ENCODE measurements at regions not wholly inside any gene's neighbourhood (a gene's known extent, or its start where the extent isn't known, plus 50 kb on each side); places are given as distances from the start of the nearest gene placed in this dataset.
"Not testable (repeated sequence)": the region's sequence is repeated elsewhere in the genome, so short reads cannot be mapped to it uniquely, and the experiment has no call there.

DNA sequence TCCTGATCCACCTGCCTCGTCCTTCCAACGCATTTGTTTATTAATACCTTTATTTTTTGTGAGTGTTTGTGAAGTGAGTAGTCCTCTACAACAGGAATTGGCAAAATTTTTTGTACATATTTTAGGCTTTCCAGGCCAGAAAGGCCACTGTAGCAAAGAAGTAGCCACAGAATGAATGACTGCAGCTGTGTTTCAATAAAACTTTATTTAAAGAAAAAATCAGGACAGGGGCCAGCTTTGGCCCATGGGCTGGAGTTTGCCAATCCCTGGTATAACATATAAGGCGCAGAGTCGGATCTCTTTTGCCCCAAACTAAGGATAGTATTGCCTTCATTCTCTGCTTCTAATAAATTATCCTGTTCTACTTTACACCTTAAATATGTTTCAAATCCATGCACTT, 198.0 kb upstream of the COX10 start:
- Histone ChIP-seq H3K4me3 (ENCODE audit: low read depth, low read length) (no peak overlapping the region), H3K4me1 (ENCODE audit: control insufficient read depth, insufficient read depth, low read length) (peaks cover 9% of the 10 kb centered on the region), H3K27ac (ENCODE audit: low read depth, low read length) (no peak overlapping the region), H3K27me3 (ENCODE audit: control insufficient read depth, insufficient read depth, low read length) (no peaks in the 10 kb centered on the region), H3K36me3 (ENCODE audit: control insufficient read depth, insufficient read depth, low read length) (no peaks in the 10 kb centered on the region), H3K9me3 (ENCODE audit: control insufficient read depth, insufficient read depth, low read length) (peaks cover 4% of the 10 kb centered on the region)
- no peak for DNase-seq (ENCODE audit: low read depth in 4 of 6, low spot score in 6 of 6)
- 75% methylated on average over 2 of the region's 4 CpGs for WGBS (ENCODE audit: insufficient coverage)

DNA sequence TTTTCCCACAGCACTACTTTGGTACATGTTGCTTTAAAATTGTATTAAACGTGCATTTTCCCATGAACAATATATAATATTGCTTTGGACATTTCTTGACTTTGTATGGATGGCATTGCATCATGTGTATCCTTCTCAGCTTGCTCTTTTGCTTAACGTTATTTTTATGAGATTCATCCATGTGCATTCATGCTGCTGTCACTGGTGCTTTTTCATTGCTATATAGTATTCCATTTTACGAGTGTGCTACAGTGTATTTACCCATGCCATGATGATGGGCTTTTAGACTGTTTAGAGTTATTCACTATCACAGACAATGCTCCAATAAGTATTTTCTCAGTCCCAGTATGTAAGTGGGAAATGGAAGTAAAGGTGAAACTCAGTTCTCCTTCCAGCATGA, 195.2 kb upstream of the COX10 start:
- WGBS (ENCODE audit: insufficient coverage): no CpG with 5 or more reads among the region's 3 CpGs
- Histone ChIP-seq H3K27me3 (ENCODE audit: control insufficient read depth, insufficient read depth, low read length) (no peaks in the 10 kb centered on the region), H3K36me3 (ENCODE audit: control insufficient read depth, insufficient read depth, low read length) (no peaks in the 10 kb centered on the region), H3K4me3 (ENCODE audit: low read depth, low read length) (no peak overlapping the region), H3K27ac (ENCODE audit: low read depth, low read length) (no peak overlapping the region), H3K9me3 (ENCODE audit: control insufficient read depth, insufficient read depth, low read length) (no peaks in the 10 kb centered on the region), H3K4me1 (ENCODE audit: control insufficient read depth, insufficient read depth, low read length) (peaks cover 9% of the 10 kb centered on the region)
- no peak for DNase-seq (ENCODE audit: low read depth in 4 of 6, low spot score in 6 of 6)

DNA sequence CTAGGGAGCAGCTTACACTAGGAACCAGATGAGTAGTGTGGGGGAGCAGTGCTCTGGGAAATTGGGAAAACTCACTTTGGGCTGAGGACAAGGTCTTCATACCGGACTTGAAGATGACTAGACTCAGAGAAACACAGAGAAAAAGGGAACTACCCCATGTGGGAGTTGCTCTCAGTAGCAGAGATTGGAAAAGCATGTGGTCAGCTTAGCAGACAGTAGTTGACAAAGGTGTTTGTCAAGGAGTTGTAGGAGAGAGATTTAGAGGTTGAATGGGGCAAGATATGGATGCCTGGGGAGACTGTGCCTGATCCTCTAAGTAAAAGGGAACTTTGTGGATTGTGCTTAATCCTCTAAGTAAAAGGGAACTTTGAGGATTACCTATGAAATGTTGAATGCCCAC, 194.5 kb upstream of the COX10 start:
- no peak overlapping the region for H3K4me3 ChIP-seq (ENCODE audit: low read depth, low read length)
- H3K9me3 ChIP-seq (ENCODE audit: control insufficient read depth, insufficient read depth, low read length): no peaks in the 10 kb centered on the region
- H3K4me1 ChIP-seq (ENCODE audit: control insufficient read depth, insufficient read depth, low read length): peaks cover 5% of the 10 kb centered on the region
- WGBS (ENCODE audit: insufficient coverage): 100% methylated on average over 1 of the region's 1 CpG
- H3K27me3 ChIP-seq (ENCODE audit: control insufficient read depth, insufficient read depth, low read length): no peaks in the 10 kb centered on the region
- DNase-seq (ENCODE audit: low read depth in 4 of 6, low spot score in 6 of 6): no peak
- H3K36me3 ChIP-seq (ENCODE audit: control insufficient read depth, insufficient read depth, low read length): no peaks in the 10 kb centered on the region
- no peak overlapping the region for H3K27ac ChIP-seq (ENCODE audit: low read depth, low read length)

DNA sequence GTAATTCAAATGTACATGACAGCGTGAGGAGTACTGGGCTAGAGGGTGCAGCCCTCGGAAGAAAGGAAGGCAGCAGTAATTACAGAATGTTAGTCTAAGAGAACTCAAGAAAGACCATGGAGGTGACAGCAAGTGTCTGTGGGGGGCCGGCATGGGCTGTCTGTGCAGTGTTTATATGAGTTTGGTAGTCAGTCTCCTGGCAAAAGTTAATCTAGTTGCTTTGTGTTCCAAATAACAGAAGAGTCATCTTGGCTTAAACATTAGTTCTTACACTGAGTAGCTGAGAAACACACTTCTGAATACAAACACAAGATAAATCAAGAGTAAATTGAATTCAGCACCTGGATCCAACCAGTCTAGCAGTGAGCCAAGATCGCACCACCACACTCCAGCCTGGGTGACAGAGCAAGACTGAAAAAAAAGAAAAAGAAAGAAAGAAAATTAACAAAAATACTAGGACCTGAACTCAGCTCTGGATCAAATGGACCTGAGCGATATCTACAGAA, 189.3 kb upstream of the COX10 start:
- DNase-seq (ENCODE audit: low read depth in 4 of 6, low spot score in 6 of 6): no peak
- Histone ChIP-seq H3K27me3 (ENCODE audit: control insufficient read depth, insufficient read depth, low read length) (no peaks in the 10 kb centered on the region), H3K4me1 (ENCODE audit: control insufficient read depth, insufficient read depth, low read length) (no peaks in the 10 kb centered on the region), H3K27ac (ENCODE audit: low read depth, low read length) (no peak overlapping the region), H3K4me3 (ENCODE audit: low read depth, low read length) (no peak overlapping the region), H3K9me3 (ENCODE audit: control insufficient read depth, insufficient read depth, low read length) (peaks cover 2% of the 10 kb centered on the region), H3K36me3 (ENCODE audit: control insufficient read depth, insufficient read depth, low read length) (no peaks in the 10 kb centered on the region)
- WGBS (ENCODE audit: insufficient coverage): 61% methylated on average over 3 of the region's 5 CpGs

DNA sequence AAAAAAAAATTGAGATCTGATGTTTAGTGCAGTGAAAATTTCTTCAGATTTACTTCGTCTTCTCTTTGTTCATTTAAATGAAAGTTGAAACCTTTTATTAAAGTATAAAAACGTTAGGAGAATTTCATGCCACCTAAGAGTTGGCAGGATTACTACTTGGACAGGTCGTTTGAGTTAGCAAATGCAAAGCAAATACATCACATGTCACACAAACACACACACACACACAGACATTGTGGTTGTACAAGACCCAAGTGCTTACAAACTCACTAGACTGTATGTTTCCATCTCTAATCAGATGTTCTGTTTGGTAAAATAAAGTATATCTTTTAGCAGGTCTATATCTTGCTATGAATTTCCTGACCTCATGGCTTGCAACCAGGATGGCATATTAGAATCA, 185.6 kb upstream of the COX10 start:
- DNase-seq (ENCODE audit: low read depth in 4 of 6, low spot score in 6 of 6): no peak
- no CpG with 5 or more reads among the region's 3 CpGs for WGBS (ENCODE audit: insufficient coverage)
- peaks cover 2% of the 10 kb centered on the region for H3K9me3 ChIP-seq (ENCODE audit: control insufficient read depth, insufficient read depth, low read length)
- no peaks in the 10 kb centered on the region for H3K27me3 ChIP-seq (ENCODE audit: control insufficient read depth, insufficient read depth, low read length)
- no peaks in the 10 kb centered on the region for H3K4me1 ChIP-seq (ENCODE audit: control insufficient read depth, insufficient read depth, low read length)
- H3K36me3 ChIP-seq (ENCODE audit: control insufficient read depth, insufficient read depth, low read length): no peaks in the 10 kb centered on the region
- no peak overlapping the region for H3K27ac ChIP-seq (ENCODE audit: low read depth, low read length)
- H3K4me3 ChIP-seq (ENCODE audit: low read depth, low read length): no peak overlapping the region

DNA sequence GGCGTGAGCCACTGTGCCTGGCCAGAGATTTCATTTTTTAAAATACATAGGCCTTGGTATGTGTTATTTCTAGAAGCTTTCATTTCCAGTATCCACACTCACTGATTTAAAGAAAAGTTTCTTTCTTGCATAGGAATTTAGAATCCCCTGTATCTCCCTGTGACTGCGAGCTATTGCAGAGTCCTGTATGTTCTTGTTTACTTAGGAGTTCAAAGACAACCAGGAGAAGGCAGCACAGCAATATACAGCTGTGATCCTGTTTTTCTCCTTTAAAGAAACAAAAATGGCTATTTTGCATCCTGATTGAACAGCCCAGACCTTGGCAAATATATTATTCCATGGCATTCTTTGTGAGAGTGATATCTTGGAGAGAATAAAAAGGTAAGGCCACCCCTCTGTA, 185.0 kb upstream of the COX10 start:
- no peaks in the 10 kb centered on the region for H3K4me1 ChIP-seq (ENCODE audit: control insufficient read depth, insufficient read depth, low read length)
- WGBS (ENCODE audit: insufficient coverage): no CpG with 5 or more reads among the region's 2 CpGs
- H3K27me3 ChIP-seq (ENCODE audit: control insufficient read depth, insufficient read depth, low read length): no peaks in the 10 kb centered on the region
- H3K27ac ChIP-seq (ENCODE audit: low read depth, low read length): no peak overlapping the region
- H3K9me3 ChIP-seq (ENCODE audit: control insufficient read depth, insufficient read depth, low read length): peaks cover 2% of the 10 kb centered on the region
- no peaks in the 10 kb centered on the region for H3K36me3 ChIP-seq (ENCODE audit: control insufficient read depth, insufficient read depth, low read length)
- DNase-seq (ENCODE audit: low read depth in 4 of 6, low spot score in 6 of 6): no peak
- H3K4me3 ChIP-seq (ENCODE audit: low read depth, low read length): no peak overlapping the region

DNA sequence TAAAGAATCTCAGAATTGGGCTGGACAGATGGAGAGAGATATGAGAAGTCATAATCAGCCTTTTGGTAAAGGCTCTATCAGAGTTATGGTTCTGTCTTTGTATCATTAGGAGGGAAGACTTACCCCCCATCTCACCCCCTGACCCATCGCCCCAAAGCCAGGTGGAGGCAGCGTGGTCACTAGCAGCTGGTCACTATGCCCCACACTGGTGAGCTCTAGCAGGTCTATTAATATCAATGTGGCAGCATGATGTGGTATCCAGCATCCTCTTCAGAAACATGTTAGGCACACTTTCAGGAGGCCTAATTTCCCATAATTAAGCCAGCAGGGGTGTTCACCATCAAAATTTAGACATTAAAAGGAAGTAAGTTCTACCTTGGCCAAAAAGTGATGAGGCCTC, 183.8 kb upstream of the COX10 start:
- Histone ChIP-seq H3K27me3 (ENCODE audit: control insufficient read depth, insufficient read depth, low read length) (no peaks in the 10 kb centered on the region), H3K36me3 (ENCODE audit: control insufficient read depth, insufficient read depth, low read length) (no peaks in the 10 kb centered on the region), H3K9me3 (ENCODE audit: control insufficient read depth, insufficient read depth, low read length) (peaks cover 2% of the 10 kb centered on the region), H3K4me3 (ENCODE audit: low read depth, low read length) (no peak overlapping the region), H3K27ac (ENCODE audit: low read depth, low read length) (no peak overlapping the region), H3K4me1 (ENCODE audit: control insufficient read depth, insufficient read depth, low read length) (no peaks in the 10 kb centered on the region)
- no peak for DNase-seq (ENCODE audit: low read depth in 4 of 6, low spot score in 6 of 6)
- WGBS (ENCODE audit: insufficient coverage): no CpG with 5 or more reads among the region's 2 CpGs

DNA sequence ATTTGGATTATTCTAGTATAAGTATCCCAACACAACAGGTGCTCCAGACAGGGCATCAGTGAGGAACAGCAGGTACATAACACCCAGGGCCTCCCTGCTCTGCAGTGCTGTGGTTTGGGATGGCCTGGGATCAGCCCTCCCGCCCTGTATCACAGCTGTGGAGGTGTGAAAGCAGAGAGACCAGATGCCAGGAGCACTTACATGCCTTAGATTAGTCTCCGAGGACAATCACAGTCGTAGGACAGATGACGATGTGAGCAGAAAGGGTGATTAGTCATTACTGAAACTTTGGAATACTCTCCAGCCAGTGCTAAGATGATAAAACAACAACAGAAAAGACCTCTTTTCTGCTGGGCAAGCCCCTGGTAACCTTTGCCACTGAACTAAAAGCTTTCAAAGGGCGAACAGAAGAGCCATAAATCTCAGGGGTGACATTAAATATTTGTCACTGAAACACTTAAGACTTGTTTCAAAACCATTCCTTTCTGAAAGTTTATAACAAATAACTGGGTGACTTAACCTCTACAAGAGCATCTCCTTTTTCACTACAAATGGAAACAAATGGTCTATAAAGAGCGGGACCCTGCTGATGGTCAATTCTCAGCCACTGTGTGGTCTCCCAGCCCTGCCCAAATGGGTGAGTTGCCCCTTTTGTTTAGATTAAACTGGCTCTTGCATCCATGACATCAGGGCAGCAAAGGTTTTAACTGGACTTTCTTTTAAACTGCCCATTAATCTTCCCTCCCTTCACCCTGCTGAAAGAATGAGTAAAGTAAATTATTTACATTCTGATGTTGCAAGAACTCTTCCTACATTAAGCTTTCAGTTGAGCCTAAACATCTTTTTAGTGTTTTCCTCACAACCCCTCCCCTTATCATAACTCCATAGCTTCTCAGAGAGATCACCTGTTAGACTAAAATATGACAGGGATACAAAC, 183.1 kb upstream of the COX10 start:
- Histone ChIP-seq H3K27me3 (ENCODE audit: control insufficient read depth, insufficient read depth, low read length) (no peaks in the 10 kb centered on the region), H3K4me1 (ENCODE audit: control insufficient read depth, insufficient read depth, low read length) (no peaks in the 10 kb centered on the region), H3K9me3 (ENCODE audit: control insufficient read depth, insufficient read depth, low read length) (peaks cover 2% of the 10 kb centered on the region), H3K4me3 (ENCODE audit: low read depth, low read length) (no peak overlapping the region), H3K27ac (ENCODE audit: low read depth, low read length) (no peak overlapping the region), H3K36me3 (ENCODE audit: control insufficient read depth, insufficient read depth, low read length) (no peaks in the 10 kb centered on the region)
- 75% methylated on average over 2 of the region's 6 CpGs for WGBS (ENCODE audit: insufficient coverage)
- DNase-seq (ENCODE audit: low read depth in 4 of 6, low spot score in 6 of 6): peak in 1 of 6 donors; percentile 14

DNA sequence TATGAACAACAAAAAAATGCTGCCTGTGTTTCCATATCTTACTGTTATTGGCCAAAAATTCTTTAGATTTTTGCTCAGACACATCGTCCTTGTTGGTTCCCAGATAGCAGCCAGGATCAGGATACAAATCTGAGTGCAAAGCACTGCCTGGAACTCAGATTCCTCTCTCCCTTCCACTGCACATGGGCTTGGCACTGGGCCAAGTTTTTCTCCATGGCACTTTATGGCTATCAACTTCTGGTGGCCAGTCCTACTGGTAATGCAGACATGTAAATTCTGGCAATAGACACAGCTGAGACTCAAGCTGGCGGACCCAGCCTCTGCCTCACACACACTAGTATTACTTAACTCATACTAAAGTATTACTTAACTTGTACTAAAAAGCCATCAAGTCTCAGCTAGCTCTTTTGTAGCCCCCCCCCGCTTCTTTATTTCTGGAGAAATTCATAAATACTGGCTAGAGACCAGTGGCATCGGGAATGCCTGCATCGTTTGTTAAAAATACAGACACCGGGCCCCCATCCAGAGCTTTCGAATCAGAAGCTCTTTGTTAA, 181.2 kb upstream of the COX10 start:
- H3K27ac ChIP-seq (ENCODE audit: low read depth, low read length): no peak overlapping the region
- peak in 2 of 6 donors; percentile 52 to 69 for DNase-seq (ENCODE audit: low read depth in 4 of 6, low spot score in 6 of 6)
- H3K4me3 ChIP-seq (ENCODE audit: low read depth, low read length): no peak overlapping the region
- H3K9me3 ChIP-seq (ENCODE audit: control insufficient read depth, insufficient read depth, low read length): no peaks in the 10 kb centered on the region
- WGBS (ENCODE audit: insufficient coverage): 57% methylated on average over 6 of the region's 7 CpGs
- H3K36me3 ChIP-seq (ENCODE audit: control insufficient read depth, insufficient read depth, low read length): no peaks in the 10 kb centered on the region
- H3K4me1 ChIP-seq (ENCODE audit: control insufficient read depth, insufficient read depth, low read length): no peaks in the 10 kb centered on the region
- no peaks in the 10 kb centered on the region for H3K27me3 ChIP-seq (ENCODE audit: control insufficient read depth, insufficient read depth, low read length)

DNA sequence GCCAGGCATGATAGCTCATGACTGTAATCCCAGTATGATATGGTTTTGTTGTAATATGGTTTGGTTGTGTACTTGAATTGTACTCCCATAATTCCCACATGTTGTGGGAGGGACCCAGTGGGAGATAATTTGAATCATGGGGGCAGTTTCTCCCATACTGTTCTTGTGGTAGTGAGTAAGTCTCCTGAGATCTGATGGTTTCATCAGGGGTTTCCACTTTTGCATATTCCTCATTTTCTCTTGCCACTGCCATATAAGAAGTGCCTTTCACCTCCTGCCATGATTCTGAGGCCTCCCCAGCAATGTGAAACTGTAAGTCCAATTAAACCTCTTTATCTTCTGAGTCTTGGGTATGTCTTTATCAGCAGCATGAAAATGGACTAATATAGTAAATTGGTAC, 160.3 kb upstream of the COX10 start:
- H3K4me3 ChIP-seq (ENCODE audit: low read depth, low read length); H3K36me3 ChIP-seq (ENCODE audit: control insufficient read depth, insufficient read depth, low read length); H3K4me1 ChIP-seq (ENCODE audit: control insufficient read depth, insufficient read depth, low read length); H3K9me3 ChIP-seq (ENCODE audit: control insufficient read depth, insufficient read depth, low read length); DNase-seq (ENCODE audit: low read depth in 4 of 6, low spot score in 6 of 6); H3K27me3 ChIP-seq (ENCODE audit: control insufficient read depth, insufficient read depth, low read length); H3K27ac ChIP-seq (ENCODE audit: low read depth, low read length): not testable (repeated sequence)
